Body of pancreas (tissue), 4 donors: ENCODE measurements at regions not wholly inside any gene's neighbourhood (a gene's known extent, or its start where the extent isn't known, plus 50 kb on each side); places are given as distances from the start of the nearest gene placed in this dataset.

ENCODE experiments used
- POLR2A ChIP-seq, 3 donors: fragments of 450-650 bp; IDR thresholded peaks; one replicate each; pipeline ENCODE4 v1.6.1; 2016; ENCODE audit warnings: antibody characterized with exemption in 3 of 3, mild to moderate bottlenecking in 2 of 3
- TF ChIP-seq, protein P1 (sequence below), 7 experiments: fragments of 450-650 bp in 4 of 7; fragments of 200-600 bp in 3 of 7; sonication (generic) in 3 of 7; IDR thresholded peaks; one replicate each; pipeline ENCODE4 v1.5.1; 2016 to 2019; ENCODE audit warnings: antibody characterized with exemption in 7 of 7

DNA sequence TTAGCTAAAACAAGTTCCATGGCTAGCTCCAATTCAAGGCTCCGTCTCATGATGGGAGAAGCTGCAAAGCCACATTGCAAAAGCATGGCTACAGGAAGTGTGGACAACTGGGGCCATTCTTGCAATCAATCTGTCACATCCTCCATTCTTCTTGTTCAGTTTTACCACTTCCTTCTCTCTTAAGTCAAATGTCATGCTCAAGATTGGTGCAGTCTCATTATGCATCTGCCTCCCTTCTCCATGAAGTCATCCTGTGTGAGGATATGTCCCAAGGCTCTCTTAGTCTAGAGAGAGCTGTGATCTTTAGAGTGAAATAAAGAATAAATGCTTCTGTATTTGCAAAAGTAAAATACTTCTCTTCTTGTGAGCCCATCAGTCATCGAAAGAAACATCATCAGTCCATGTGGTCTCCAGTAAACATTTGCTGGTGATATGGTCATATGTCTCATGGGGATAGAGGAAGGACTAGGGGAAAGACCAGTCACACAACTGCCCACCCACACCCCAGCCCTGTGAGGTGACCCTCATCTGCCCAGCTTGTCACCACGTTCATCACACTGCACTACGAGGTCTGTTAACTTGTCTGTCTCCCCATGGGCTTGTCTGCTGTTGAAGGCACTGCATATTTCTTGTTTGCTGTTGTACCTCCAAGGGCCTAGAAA, 303.0 kb downstream of the NUAK1 start:
- TF ChIP-seq, protein P1, sequence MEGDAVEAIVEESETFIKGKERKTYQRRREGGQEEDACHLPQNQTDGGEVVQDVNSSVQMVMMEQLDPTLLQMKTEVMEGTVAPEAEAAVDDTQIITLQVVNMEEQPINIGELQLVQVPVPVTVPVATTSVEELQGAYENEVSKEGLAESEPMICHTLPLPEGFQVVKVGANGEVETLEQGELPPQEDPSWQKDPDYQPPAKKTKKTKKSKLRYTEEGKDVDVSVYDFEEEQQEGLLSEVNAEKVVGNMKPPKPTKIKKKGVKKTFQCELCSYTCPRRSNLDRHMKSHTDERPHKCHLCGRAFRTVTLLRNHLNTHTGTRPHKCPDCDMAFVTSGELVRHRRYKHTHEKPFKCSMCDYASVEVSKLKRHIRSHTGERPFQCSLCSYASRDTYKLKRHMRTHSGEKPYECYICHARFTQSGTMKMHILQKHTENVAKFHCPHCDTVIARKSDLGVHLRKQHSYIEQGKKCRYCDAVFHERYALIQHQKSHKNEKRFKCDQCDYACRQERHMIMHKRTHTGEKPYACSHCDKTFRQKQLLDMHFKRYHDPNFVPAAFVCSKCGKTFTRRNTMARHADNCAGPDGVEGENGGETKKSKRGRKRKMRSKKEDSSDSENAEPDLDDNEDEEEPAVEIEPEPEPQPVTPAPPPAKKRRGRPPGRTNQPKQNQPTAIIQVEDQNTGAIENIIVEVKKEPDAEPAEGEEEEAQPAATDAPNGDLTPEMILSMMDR (IDR thresholded peaks at IDR 0.05) = no peak
- no peak for TF ChIP-seq POLR2A (IDR thresholded peaks at IDR 0.05)
